ENCODE measurements at regions not wholly inside any gene's neighbourhood (a gene's known extent, or its start where the extent isn't known, plus 50 kb on each side); places are given as distances from the start of the nearest gene placed in this dataset.

- no peak for TF ChIP-seq CTCF (IDR thresholded peaks at IDR 0.05)
- H3K9me3 ChIP-seq (ENCODE audit: control insufficient read depth, low read length): no peaks in the 10 kb centered on the region
- no peaks in the 10 kb centered on the region for H3K79me2 ChIP-seq
- H3K4me1 ChIP-seq: no peaks in the 10 kb centered on the region
- H2AFZ ChIP-seq: no peak overlapping the region
- no peak overlapping the region for H3K27ac ChIP-seq
- no peaks in the 10 kb centered on the region for H3K36me3 ChIP-seq (ENCODE audit: control insufficient read depth, insufficient read depth, low read length)
- H3K4me3 ChIP-seq (ENCODE audit: low read depth, low read length): no peak overlapping the region
- no peak overlapping the region for H3K4me2 ChIP-seq (ENCODE audit: low read length)
- H3K9ac ChIP-seq: no peak overlapping the region
- no peaks in the 10 kb centered on the region for H3K27me3 ChIP-seq (ENCODE audit: control insufficient read depth, insufficient read depth, low read length)
Measured at GRCh38 chr4:106818764-106819163, 217.3 kb downstream of the DKK2 start.

- no peaks in the 10 kb centered on the region for H3K27me3 ChIP-seq (ENCODE audit: control insufficient read depth, insufficient read depth, low read length)
- TF ChIP-seq CTCF (IDR thresholded peaks at IDR 0.05): no peak
- H3K79me2 ChIP-seq: no peaks in the 10 kb centered on the region
- H2AFZ ChIP-seq: no peak overlapping the region
- H3K4me3 ChIP-seq (ENCODE audit: low read depth, low read length): no peak overlapping the region
- no peak overlapping the region for H3K27ac ChIP-seq
- H3K4me1 ChIP-seq: no peaks in the 10 kb centered on the region
- H3K9ac ChIP-seq: no peak overlapping the region
- no peak overlapping the region for H3K4me2 ChIP-seq (ENCODE audit: low read length)
- no peaks in the 10 kb centered on the region for H3K9me3 ChIP-seq (ENCODE audit: control insufficient read depth, low read length)
- H3K36me3 ChIP-seq (ENCODE audit: control insufficient read depth, insufficient read depth, low read length): no peaks in the 10 kb centered on the region
Measured at GRCh38 chr4:106816496-106816895, 219.6 kb downstream of the DKK2 start.

GRCh38 chr4:106810122-106810521, 226.0 kb downstream of the DKK2 start:
- Histone ChIP-seq H3K4me2 (ENCODE audit: low read length) (no peak overlapping the region), H3K36me3 (ENCODE audit: control insufficient read depth, insufficient read depth, low read length) (no peaks in the 10 kb centered on the region), H3K4me1 (no peaks in the 10 kb centered on the region), H3K9ac (no peak overlapping the region), H3K79me2 (no peaks in the 10 kb centered on the region), H3K27me3 (ENCODE audit: control insufficient read depth, insufficient read depth, low read length) (no peaks in the 10 kb centered on the region), H2AFZ (no peak overlapping the region), H3K4me3 (ENCODE audit: low read depth, low read length) (no peak overlapping the region), H3K9me3 (ENCODE audit: control insufficient read depth, low read length) (no peaks in the 10 kb centered on the region), H3K27ac (no peak overlapping the region)
- TF ChIP-seq CTCF (IDR thresholded peaks at IDR 0.05): no peak

GRCh38 chr4:106809076-106809475, 227.0 kb downstream of the DKK2 start:
- H3K9me3 ChIP-seq (ENCODE audit: control insufficient read depth, low read length): no peaks in the 10 kb centered on the region
- H2AFZ ChIP-seq: no peak overlapping the region
- no peak overlapping the region for H3K4me3 ChIP-seq (ENCODE audit: low read depth, low read length)
- H3K4me2 ChIP-seq (ENCODE audit: low read length): no peak overlapping the region
- no peaks in the 10 kb centered on the region for H3K27me3 ChIP-seq (ENCODE audit: control insufficient read depth, insufficient read depth, low read length)
- H3K9ac ChIP-seq: no peak overlapping the region
- no peaks in the 10 kb centered on the region for H3K79me2 ChIP-seq
- H3K36me3 ChIP-seq (ENCODE audit: control insufficient read depth, insufficient read depth, low read length): no peaks in the 10 kb centered on the region
- H3K27ac ChIP-seq: no peak overlapping the region
- TF ChIP-seq CTCF (IDR thresholded peaks at IDR 0.05): no peak
- H3K4me1 ChIP-seq: no peaks in the 10 kb centered on the region

- no peak overlapping the region for H3K4me2 ChIP-seq (ENCODE audit: low read length)
- H3K27me3 ChIP-seq (ENCODE audit: control insufficient read depth, insufficient read depth, low read length): no peaks in the 10 kb centered on the region
- no peaks in the 10 kb centered on the region for H3K9me3 ChIP-seq (ENCODE audit: control insufficient read depth, low read length)
- H3K27ac ChIP-seq: no peak overlapping the region
- TF ChIP-seq CTCF (IDR thresholded peaks at IDR 0.05): no peak
- no peak overlapping the region for H3K9ac ChIP-seq
- no peaks in the 10 kb centered on the region for H3K36me3 ChIP-seq (ENCODE audit: control insufficient read depth, insufficient read depth, low read length)
- H3K4me3 ChIP-seq (ENCODE audit: low read depth, low read length): no peak overlapping the region
- H3K4me1 ChIP-seq: no peaks in the 10 kb centered on the region
- no peak overlapping the region for H2AFZ ChIP-seq
- no peaks in the 10 kb centered on the region for H3K79me2 ChIP-seq
Measured at GRCh38 chr4:106806158-106806797, 229.8 kb downstream of the DKK2 start.

Measured in parathyroid adenoma (tissue), 2 donors.